ENCODE measurements at regions not wholly inside any gene's neighbourhood (a gene's known extent, or its start where the extent isn't known, plus 50 kb on each side); places are given as distances from the start of the nearest gene placed in this dataset.

GRCh38 chr20:40390654-40391053, 298.4 kb downstream of the MAFB start:
- Histone ChIP-seq H4K20me1 (ENCODE audit: insufficient read depth, low read length, poor library complexity, severe bottlenecking) (no peaks in the 10 kb centered on the region), H3K36me3 (ENCODE audit: insufficient read depth, low read length) (no peaks in the 10 kb centered on the region), H3K9ac (ENCODE audit: low read depth, low read length, poor library complexity, severe bottlenecking) (no peak overlapping the region), H3K9me3 (ENCODE audit: insufficient read depth, low read depth, low read length) (no peaks in the 10 kb centered on the region; the same call in 1 of the 2 replicates), H3K4me3 (ENCODE audit: low read length, poor library complexity, severe bottlenecking) (no peak overlapping the region), H3K9me2 (replicated peaks; ENCODE audit: low read depth, low read length) (no peaks in the 10 kb centered on the region), H3K27me3 (ENCODE audit: insufficient read depth, low read length, poor library complexity, severe bottlenecking) (no peaks in the 10 kb centered on the region), H3K79me2 (ENCODE audit: insufficient read depth, low read length) (no peaks in the 10 kb centered on the region), H3K4me2 (ENCODE audit: low read depth, low read length, poor library complexity, severe bottlenecking) (no peak overlapping the region), H2AFZ (ENCODE audit: low read length) (no peak overlapping the region), H3K4me1 (ENCODE audit: insufficient read depth, low read length, poor library complexity, severe bottlenecking) (no peaks in the 10 kb centered on the region), H3F3A (ENCODE audit: low read depth) (no peaks in the 10 kb centered on the region)
- TF ChIP-seq CTCF (conservative IDR thresholded peaks at IDR 0.05; ENCODE audit: low read length) (no peak), EZH2phosphoT487 (IDR thresholded peaks at IDR 0.05; ENCODE audit: borderline replicate concordance) (no peak)

- Histone ChIP-seq H3K27me3 (ENCODE audit: insufficient read depth, low read length, poor library complexity, severe bottlenecking) (no peaks in the 10 kb centered on the region), H3K9me2 (replicated peaks; ENCODE audit: low read depth, low read length) (no peaks in the 10 kb centered on the region), H3K36me3 (ENCODE audit: insufficient read depth, low read length) (no peaks in the 10 kb centered on the region), H3K9ac (ENCODE audit: low read depth, low read length, poor library complexity, severe bottlenecking) (no peak overlapping the region), H2AFZ (ENCODE audit: low read length) (no peak overlapping the region), H3K9me3 (ENCODE audit: insufficient read depth, low read depth, low read length) (no peaks in the 10 kb centered on the region), H3K4me1 (ENCODE audit: insufficient read depth, low read length, poor library complexity, severe bottlenecking) (no peaks in the 10 kb centered on the region), H3K4me2 (ENCODE audit: low read depth, low read length, poor library complexity, severe bottlenecking) (no peak overlapping the region), H3K79me2 (ENCODE audit: insufficient read depth, low read length) (no peaks in the 10 kb centered on the region), H3F3A (ENCODE audit: low read depth) (no peaks in the 10 kb centered on the region), H3K4me3 (ENCODE audit: low read length, poor library complexity, severe bottlenecking) (no peak overlapping the region), H4K20me1 (ENCODE audit: insufficient read depth, low read length, poor library complexity, severe bottlenecking) (no peaks in the 10 kb centered on the region)
- no peak for TF ChIP-seq CTCF (conservative IDR thresholded peaks at IDR 0.05; ENCODE audit: low read length)
- TF ChIP-seq EZH2phosphoT487 (IDR thresholded peaks at IDR 0.05; ENCODE audit: borderline replicate concordance) = no peak
Measured at GRCh38 chr20:40370800-40371199, 318.2 kb downstream of the MAFB start.

- H2AFZ ChIP-seq (ENCODE audit: low read length) = no peak overlapping the region
- no peak overlapping the region for H3K9ac ChIP-seq (ENCODE audit: low read depth, low read length, poor library complexity, severe bottlenecking)
- no peaks in the 10 kb centered on the region for H3F3A ChIP-seq (ENCODE audit: low read depth)
- no peak overlapping the region for H3K4me3 ChIP-seq (ENCODE audit: low read length, poor library complexity, severe bottlenecking)
- no peak overlapping the region for H3K4me2 ChIP-seq (ENCODE audit: low read depth, low read length, poor library complexity, severe bottlenecking)
- no peaks in the 10 kb centered on the region for H4K20me1 ChIP-seq (ENCODE audit: insufficient read depth, low read length, poor library complexity, severe bottlenecking)
- no peaks in the 10 kb centered on the region for H3K27me3 ChIP-seq (ENCODE audit: insufficient read depth, low read length, poor library complexity, severe bottlenecking)
- H3K9me3 ChIP-seq (ENCODE audit: insufficient read depth, low read depth, low read length) = no peaks in the 10 kb centered on the region
- no peaks in the 10 kb centered on the region for H3K36me3 ChIP-seq (ENCODE audit: insufficient read depth, low read length)
- no peak for TF ChIP-seq CTCF (conservative IDR thresholded peaks at IDR 0.05; ENCODE audit: low read length)
- no peak for TF ChIP-seq EZH2phosphoT487 (IDR thresholded peaks at IDR 0.05; ENCODE audit: borderline replicate concordance)
- no peaks in the 10 kb centered on the region for H3K4me1 ChIP-seq (ENCODE audit: insufficient read depth, low read length, poor library complexity, severe bottlenecking)
- H3K9me2 ChIP-seq (replicated peaks; ENCODE audit: low read depth, low read length) = no peaks in the 10 kb centered on the region
- no peaks in the 10 kb centered on the region for H3K79me2 ChIP-seq (ENCODE audit: insufficient read depth, low read length)
Measured at GRCh38 chr20:40368876-40369275, 320.2 kb downstream of the MAFB start.
